GM18951 (cell line): ENCODE measurements at regions not wholly inside any gene's neighbourhood (a gene's known extent, or its start where the extent isn't known, plus 50 kb on each side); places are given as distances from the start of the nearest gene placed in this dataset.

Experiments used
- POLR2A ChIP-seq: IDR thresholded peaks from 4 replicates; pipeline ENCODE4 v1.6.1; 2011; ENCODE audit warnings: mild to moderate bottlenecking; ENCODE audit not compliant: insufficient read length, insufficient read depth; ENCODE audit errors: extremely low read depth
- in situ Hi-C: fragments of 300-500 bp; cut with MboI; formaldehyde crosslinking; loops from one replicate; pipeline ENCODE4 v1.12.0; 2022; ENCODE audit warnings: low sequenced_read_pairs, mixed read lengths, inconsistent platforms; ENCODE audit not compliant: unreplicated experiment

DNA sequence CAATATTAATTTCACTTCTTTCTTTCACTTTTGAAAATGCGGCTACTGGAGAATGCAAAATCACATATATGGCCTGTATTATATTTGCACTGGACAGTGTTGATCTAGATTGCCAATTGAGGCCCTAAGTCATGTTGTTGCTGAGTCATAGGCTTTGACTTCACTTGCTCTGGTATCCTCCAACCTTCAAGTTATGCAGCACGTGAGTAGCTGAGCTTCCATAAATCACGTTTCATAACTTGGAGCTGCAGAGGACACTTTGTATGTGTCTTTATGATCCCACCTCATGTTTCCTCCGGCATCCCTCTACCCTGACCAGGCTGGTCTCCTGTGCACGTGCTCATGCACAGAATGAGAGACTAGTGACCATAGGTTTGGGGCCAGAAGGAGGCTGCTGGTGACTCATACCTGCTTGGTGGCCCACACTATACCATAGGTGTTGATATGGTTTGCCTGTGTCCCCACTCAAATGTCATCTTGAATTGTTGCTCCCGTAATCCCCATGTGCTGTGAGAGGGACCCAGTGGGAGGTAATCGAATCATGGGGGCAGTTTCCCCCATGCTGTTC, 103.0 kb upstream of the TSPAN2 start:
- no peak for TF ChIP-seq POLR2A
- in situ Hi-C loops: no loop called here

DNA sequence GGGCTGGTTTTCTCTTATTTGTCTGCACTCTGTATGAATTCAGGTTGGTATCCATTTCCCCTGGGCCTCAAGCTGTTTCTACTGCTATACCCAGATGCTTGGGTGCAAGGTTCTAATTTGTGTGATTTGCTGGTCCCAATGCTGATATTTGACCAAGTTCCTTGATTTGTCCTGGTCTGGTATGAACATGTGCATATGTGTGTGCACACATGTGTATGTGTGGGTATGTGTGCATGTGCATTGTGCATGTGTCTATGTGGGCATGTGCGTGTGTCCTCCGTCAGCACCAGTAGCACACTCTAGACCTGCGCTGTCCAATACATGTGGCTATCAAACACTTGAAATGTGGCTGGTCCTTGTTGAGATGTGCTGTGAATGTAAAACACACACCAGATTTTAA, 102.4 kb upstream of the TSPAN2 start:
- no peak for TF ChIP-seq POLR2A
- in situ Hi-C loops: no loop called here

DNA sequence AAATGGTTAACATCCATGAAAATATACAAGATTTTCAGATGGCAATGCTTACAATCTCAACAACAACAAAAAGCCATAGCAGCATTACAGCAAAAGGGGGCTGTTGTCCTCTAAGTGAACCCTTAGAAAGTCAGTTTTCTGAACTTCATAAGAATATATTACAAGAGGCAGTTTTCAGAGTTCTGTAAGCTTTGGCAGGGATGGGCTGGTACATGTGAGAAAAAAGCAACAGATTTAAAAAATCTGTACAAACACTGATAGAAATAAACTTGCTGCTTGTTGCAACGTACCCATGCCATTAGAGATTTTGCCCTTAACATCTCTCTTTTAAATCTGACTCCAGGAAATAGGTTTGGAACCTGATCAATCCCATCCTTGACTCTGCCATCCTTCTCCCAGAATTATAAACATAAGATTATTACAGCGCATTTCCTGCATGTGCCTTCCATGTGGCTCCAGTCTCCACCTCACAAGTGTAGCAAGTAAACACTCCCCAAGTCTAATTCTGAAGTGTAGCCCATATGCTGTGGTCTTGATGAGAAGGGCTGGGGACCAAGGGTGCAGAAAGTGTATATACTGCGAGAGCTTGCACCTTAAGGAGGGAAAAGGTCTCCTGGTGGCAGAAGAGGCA, 101.4 kb upstream of the TSPAN2 start:
- in situ Hi-C loops: no loop called here
- no peak for TF ChIP-seq POLR2A

DNA sequence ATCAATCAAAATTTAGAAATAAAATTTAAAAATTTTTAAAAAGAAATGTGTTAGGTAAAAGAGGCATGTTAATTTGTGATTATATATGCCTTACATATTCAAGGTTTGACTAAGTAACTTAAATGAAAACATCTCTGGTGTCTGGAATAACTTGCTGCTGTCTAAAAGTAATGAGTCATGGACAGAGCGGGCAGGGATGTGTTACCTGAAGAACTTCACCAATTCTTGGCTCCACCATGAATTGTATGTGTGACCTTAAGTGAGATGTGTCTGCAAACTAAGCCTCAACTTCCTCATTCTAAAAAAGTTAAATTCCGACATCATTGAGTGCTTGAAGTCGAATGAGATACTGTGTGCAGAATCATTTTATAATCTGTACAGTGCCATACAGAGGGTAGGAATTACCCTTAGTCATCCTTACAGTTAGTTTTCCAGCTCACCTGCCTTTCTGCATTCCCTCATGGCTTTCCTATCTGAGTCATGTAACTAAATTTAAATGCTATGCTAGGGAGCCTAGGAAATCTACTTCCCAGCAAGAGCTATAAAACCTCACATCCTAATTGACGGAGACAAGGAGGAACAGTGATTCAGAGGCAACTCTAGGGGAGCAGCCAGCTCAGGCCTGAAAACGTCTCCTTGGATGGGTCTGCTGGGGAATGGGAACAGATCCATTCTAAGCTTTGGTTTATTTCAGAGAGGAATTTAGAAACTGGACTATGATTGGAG, 100.7 kb upstream of the TSPAN2 start:
- TF ChIP-seq POLR2A: no peak
- in situ Hi-C loops: no loop called here

DNA sequence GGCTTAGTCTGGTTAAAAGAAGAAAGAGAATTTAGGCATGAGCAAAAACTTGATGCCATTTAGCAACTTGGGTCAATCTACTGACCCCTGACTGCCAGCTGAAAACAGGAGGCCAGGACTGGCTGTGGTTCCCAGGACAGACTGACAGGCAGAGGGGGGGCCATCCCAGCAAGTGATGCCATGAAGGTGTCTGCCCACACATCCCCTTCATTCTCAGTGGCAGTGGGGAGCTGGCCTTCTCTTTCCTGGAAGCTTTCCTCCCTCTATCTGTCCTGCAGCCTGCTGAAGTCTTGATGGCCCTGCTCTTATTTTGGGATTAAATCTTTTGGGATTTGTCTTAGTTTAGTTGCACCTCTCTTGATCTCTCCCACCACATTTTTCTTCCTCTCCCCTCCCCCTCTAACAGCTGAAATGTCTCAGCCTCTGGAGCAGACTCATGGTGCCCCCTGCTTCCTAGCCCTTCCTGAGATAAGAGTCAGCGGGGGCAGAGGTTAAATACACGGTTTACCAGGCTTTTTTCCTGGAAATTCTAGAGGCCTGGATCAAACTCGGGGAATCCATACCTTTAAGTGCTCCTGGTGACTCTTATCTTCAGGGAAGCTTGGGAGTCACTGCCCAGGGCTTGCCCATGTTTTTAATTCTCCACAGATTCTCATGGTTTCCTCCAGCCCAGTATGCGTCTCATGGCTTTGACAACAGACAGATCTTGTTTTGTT, 99.5 kb upstream of the TSPAN2 start:
- no peak for TF ChIP-seq POLR2A
- in situ Hi-C loops: no loop called here

DNA sequence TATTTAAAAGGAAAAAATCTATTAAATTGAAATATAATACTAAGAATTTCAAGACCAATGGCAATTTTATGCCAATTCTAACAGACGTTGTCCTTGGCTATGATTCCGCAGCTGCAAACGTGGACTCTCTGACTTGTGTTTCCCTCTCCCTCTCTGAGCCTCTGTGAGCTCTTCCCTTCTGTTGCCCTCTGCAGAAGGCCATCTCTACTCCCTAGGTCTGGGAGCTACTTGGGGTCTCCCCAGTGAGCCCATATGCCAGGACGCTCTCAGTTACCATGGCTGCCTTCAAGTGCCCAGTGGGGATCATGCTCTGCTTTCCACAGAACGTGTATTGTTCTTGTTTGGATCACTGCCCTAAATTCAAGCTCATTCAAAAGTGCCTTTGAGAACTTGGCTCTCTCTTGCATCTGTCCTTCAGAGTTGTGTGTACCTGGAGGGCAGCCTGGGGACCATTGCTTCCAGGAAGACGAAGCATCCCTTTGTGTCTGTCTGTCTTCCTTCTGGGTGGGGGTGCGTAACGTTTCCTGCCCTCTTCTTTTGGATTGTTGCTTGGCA, 97.5 kb upstream of the TSPAN2 start:
- TF ChIP-seq POLR2A: no peak
- in situ Hi-C loops: no loop called here

DNA sequence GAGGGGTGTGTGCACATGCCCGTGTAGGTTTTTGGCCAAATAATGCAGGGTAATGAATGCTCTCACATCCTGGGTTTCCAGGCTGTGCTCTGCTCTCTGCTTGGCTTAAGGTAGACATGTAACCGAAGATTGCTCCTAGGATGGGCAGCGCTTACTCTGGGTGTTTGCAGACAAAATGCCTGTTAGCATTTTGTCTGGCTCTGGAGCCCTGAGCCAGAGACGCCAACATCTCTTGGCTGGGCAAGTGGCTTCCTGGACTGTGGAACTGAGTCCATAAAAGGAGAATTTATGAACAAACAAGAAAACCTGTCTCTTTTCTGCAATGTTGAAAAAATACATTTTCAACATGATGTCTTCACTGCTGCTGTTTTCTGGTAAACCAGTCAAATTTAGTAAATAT, 96.0 kb upstream of the TSPAN2 start:
- no peak for TF ChIP-seq POLR2A
- in situ Hi-C loops: no loop called here

DNA sequence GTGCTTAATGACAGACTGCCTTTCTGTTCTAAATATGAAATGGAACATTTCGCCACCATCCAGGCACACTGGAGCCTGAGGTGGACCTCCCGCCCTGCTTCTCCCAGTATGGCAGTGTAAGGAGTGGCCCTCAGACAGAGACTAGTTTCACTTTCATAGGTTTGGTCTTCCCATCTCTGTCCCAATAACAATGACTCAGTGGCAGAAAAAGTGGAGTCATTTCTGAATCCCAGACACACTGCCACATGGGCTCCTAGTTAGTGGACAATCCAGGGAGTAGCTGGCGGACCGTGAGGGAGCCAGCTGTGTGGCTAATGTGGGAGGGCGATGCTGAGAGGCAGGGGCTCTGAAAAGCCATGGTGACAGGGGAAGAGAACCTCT, 95.6 kb upstream of the TSPAN2 start:
- in situ Hi-C loops: no loop called here
- TF ChIP-seq POLR2A: no peak

DNA sequence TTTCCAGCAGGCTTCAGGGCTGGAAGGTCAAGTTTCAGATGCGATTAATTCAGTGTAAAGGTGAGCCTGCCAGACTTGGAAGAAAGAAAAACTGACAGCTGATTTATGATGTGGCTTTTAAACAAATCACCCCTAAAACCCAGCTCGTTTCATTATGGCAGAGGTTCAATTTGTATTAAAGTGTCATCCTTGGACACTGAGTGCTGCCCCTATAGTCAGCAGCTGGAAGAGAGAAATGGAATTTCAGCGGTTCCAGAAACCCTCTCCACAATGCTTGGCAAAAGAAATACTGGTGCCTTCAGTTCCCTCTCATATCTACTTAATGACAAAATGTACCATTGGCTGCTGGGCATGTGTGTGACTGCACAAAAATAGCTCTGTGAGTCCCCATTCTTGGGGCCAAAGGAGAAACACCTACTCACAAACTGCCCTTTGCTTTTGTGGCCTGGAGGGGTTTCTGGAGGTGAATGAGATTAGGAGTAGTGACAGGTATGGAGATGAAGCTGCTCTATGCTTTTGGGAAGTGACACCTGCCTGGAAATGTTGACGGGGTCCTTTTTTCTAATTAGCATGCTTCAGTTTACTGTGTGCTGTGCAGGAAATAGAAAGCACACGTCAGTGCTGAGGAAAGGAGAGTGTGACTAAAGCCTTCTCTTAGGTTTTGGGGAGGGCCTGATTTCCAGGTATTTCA, 95.1 kb upstream of the TSPAN2 start:
- no peak for TF ChIP-seq POLR2A
- in situ Hi-C loops: no loop called here

DNA sequence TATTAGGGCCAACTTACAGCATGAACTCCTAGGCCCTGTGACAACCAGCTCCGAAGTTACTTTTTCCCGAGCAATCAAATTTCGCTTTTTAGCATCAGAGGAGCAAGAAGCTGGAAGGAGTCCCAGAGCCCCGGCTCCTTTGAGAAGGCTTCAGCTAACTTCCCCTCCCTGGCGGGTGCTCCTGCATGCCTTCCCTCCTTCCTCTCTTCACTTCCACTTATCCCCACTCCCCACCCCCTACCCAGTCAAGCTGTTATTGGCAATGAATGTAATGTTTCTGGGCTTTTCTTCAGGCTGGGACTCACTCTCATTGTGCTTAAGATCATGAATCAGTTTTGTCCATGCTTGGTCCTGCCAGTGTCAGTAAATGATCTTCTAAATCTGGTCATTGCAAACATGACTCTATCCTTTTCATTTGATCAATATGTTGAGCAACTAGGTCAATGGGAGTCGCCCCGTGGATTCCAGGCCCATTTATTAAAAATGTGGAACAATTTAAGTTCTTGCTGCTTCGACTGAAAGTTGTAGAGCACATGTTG, 94.5 kb upstream of the TSPAN2 start:
- TF ChIP-seq POLR2A: no peak
- in situ Hi-C loops: no loop called here

DNA sequence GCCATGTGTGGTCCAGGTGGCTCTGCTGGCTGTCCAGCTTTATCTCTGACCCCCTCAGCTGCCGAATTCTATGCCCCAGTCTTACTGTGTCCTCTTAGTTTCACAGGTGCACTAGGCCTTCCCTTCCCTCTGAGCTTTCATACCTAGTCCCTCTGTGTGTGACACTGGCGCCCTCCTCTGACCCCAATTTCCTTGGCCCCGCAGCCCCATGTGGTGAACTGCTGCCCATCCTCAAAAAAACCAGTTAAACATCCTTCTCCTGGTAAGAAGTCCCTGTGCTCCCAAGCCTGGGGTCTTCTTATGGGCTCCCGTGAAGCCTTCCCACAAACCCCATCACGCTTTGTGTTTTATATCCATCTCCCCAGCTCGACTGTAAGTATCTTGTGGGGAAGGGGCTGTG, 93.9 kb upstream of the TSPAN2 start:
- no peak for TF ChIP-seq POLR2A
- in situ Hi-C loops: no loop called here

DNA sequence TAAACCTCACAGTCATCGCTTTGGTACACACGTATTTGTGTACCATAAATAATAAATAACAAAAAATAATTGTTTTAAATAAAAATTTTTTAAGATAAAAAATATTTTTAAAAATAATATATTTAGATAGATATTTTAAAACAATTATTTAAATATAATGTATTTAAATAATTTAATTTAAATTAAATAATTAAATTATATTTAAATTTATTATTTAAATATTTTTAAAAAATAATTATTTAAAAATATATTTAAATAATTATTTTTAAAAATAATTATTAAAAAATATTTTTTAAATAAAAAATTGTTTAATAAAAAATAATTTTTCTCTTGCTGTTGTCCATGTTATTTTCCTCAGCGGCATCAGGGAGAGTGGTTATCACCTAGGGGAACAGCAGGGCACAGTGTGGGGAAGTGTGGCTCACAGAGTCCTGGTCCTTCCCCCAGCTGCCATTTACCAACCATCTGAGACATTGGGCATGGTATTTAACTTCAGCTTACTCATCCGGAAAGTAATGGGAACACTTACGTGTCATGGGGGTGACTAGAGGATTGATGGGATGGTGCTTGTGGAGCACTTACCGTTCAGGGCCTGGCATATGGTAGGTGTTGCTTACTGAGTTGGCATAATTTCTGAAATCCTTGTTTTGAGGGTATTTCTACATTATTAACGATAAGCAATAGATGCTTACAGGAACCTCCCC, 92.9 kb upstream of the TSPAN2 start:
- in situ Hi-C loops: no loop called here
- TF ChIP-seq POLR2A: no peak
